ENCODE measurements at regions not wholly inside any gene's neighbourhood (a gene's known extent, or its start where the extent isn't known, plus 50 kb on each side); places are given as distances from the start of the nearest gene placed in this dataset.

GRCh38 chr1:81549588-81550127, 251.1 kb upstream of the ADGRL2 start:
- TF ChIP-seq EGR1 (IDR thresholded peaks at IDR 0.05): no peak
- no peak for TF ChIP-seq NFIC (IDR thresholded peaks at IDR 0.05)
- no peak for TF ChIP-seq FOXM1 (IDR thresholded peaks at IDR 0.05; ENCODE audit: borderline replicate concordance, low read depth)
- no peak for TF ChIP-seq CEBPB (IDR thresholded peaks at IDR 0.05)
- TF ChIP-seq, protein P1, sequence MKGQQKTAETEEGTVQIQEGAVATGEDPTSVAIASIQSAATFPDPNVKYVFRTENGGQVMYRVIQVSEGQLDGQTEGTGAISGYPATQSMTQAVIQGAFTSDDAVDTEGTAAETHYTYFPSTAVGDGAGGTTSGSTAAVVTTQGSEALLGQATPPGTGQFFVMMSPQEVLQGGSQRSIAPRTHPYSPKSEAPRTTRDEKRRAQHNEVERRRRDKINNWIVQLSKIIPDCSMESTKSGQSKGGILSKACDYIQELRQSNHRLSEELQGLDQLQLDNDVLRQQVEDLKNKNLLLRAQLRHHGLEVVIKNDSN (IDR thresholded peaks at IDR 0.05): no peak
